NAMALWA (cell line): ENCODE measurements at regions not wholly inside any gene's neighbourhood (a gene's known extent, or its start where the extent isn't known, plus 50 kb on each side); places are given as distances from the start of the nearest gene placed in this dataset.
A peak's percentile ranks its signal among the peaks of the same experiment; 100 is the strongest.
"Not testable (repeated sequence)": the region's sequence is repeated elsewhere in the genome, so short reads cannot be mapped to it uniquely, and the experiment has no call there.

Source experiments
- DNase-seq: peaks from one replicate; pipeline ENCODE4 v3.0.0-alpha.2; 2015; ENCODE audit warnings: low spot score

GRCh38 chr17:72556944-72557826 is 436.4 kb downstream of the SOX9 start:
- peak; percentile 73 for DNase-seq

- DNase-seq, result no peak
These were observed 438.2 kb downstream of the SOX9 start for GRCh38 chr17:72558971-72559476.

GRCh38 chr17:72560303-72561247 is 439.8 kb downstream of the SOX9 start:
- DNase-seq, result peak; percentile 69

GRCh38 chr17:72561266-72561665 is 440.4 kb downstream of the SOX9 start:
- DNase-seq, result no peak

GRCh38 chr17:72561680-72562079 is 440.9 kb downstream of the SOX9 start:
- no peak for DNase-seq

GRCh38 chr17:72562615-72563188 is 441.9 kb downstream of the SOX9 start:
- DNase-seq, result no peak

- DNase-seq, result no peak
These were observed 443.1 kb downstream of the SOX9 start for GRCh38 chr17:72563952-72564351.

GRCh38 chr17:72565006-72565405 is 444.2 kb downstream of the SOX9 start:
- no peak for DNase-seq

- DNase-seq, result no peak
These were observed 444.9 kb downstream of the SOX9 start for GRCh38 chr17:72565758-72566157.

- DNase-seq, result no peak
These were observed 446.1 kb downstream of the SOX9 start for GRCh38 chr17:72566671-72567484.

- no peak for DNase-seq
These were observed 447.0 kb downstream of the SOX9 start for GRCh38 chr17:72567774-72568173.

GRCh38 chr17:72569148-72569946 is 448.5 kb downstream of the SOX9 start:
- DNase-seq, result no peak

GRCh38 chr17:72571813-72572396 is 451.1 kb downstream of the SOX9 start:
- no peak for DNase-seq

- no peak for DNase-seq
These were observed 452.0 kb downstream of the SOX9 start for GRCh38 chr17:72572604-72573491.

- DNase-seq, result not testable (repeated sequence)
These were observed 452.6 kb downstream of the SOX9 start for GRCh38 chr17:72573492-72573801.

- DNase-seq, result no peak
These were observed 454.1 kb downstream of the SOX9 start for GRCh38 chr17:72574675-72575510.

GRCh38 chr17:72575542-72576233 is 454.9 kb downstream of the SOX9 start:
- DNase-seq, result no peak

GRCh38 chr17:72576289-72576759 is 455.5 kb downstream of the SOX9 start:
- no peak for DNase-seq
